ENCODE measurements at regions not wholly inside any gene's neighbourhood (a gene's known extent, or its start where the extent isn't known, plus 50 kb on each side); places are given as distances from the start of the nearest gene placed in this dataset.

- no peak overlapping the region for H3K4me3 Mint-ChIP-seq
- no peaks in the 10 kb centered on the region for H3K27me3 Mint-ChIP-seq
- H3K9me3 Mint-ChIP-seq = peaks cover 4% of the 10 kb centered on the region
- DNase-seq (no peak), ATAC-seq (no peak)
- no peak overlapping the region for H3K27ac Mint-ChIP-seq
- H3K4me1 Mint-ChIP-seq = no peaks in the 10 kb centered on the region
- H3K36me3 Mint-ChIP-seq (ENCODE audit: low read depth) = no peaks in the 10 kb centered on the region
These were observed 192.5 kb upstream of the SORCS1 start for GRCh38 chr10:107357033-107357432.

- ATAC-seq (no peak), DNase-seq (no peak)
- Mint-ChIP-seq H3K27ac (no peak overlapping the region), H3K4me1 (no peaks in the 10 kb centered on the region), H3K4me3 (no peak overlapping the region), H3K9me3 (peaks cover 4% of the 10 kb centered on the region), H3K36me3 (ENCODE audit: low read depth) (no peaks in the 10 kb centered on the region), H3K27me3 (no peaks in the 10 kb centered on the region)
These were observed 191.9 kb upstream of the SORCS1 start for GRCh38 chr10:107356396-107356795.

- ATAC-seq = no peak
These were observed 178.2 kb upstream of the SORCS1 start for GRCh38 chr10:107342711-107343110.

GRCh38 chr10:107341281-107341680 is 176.8 kb upstream of the SORCS1 start:
- Mint-ChIP-seq H3K27ac (no peak overlapping the region), H3K4me3 (no peak overlapping the region)
- DNase-seq = no peak

More at GRCh38 chr10:107342711-107343110, 178.2 kb upstream of the SORCS1 start:
- H3K36me3 Mint-ChIP-seq (ENCODE audit: low read depth) = no peaks in the 10 kb centered on the region
- no peak overlapping the region for H3K27ac Mint-ChIP-seq
- peaks cover 5% of the 10 kb centered on the region for H3K9me3 Mint-ChIP-seq
- H3K27me3 Mint-ChIP-seq = no peaks in the 10 kb centered on the region
- no peaks in the 10 kb centered on the region for H3K4me1 Mint-ChIP-seq
- no peak for DNase-seq
- no peak overlapping the region for H3K4me3 Mint-ChIP-seq

GRCh38 chr10:107340326-107340725 is 175.8 kb upstream of the SORCS1 start:
- no peak for DNase-seq

More at GRCh38 chr10:107341281-107341680, 176.8 kb upstream of the SORCS1 start:
- no peaks in the 10 kb centered on the region for H3K36me3 Mint-ChIP-seq (ENCODE audit: low read depth)
- H3K9me3 Mint-ChIP-seq = peaks cover 5% of the 10 kb centered on the region
- no peaks in the 10 kb centered on the region for H3K4me1 Mint-ChIP-seq
- no peaks in the 10 kb centered on the region for H3K27me3 Mint-ChIP-seq
- ATAC-seq = no peak

GRCh38 chr10:107336061-107336460 is 171.6 kb upstream of the SORCS1 start:
- Mint-ChIP-seq H3K27ac (no peak overlapping the region), H3K36me3 (ENCODE audit: low read depth) (no peaks in the 10 kb centered on the region), H3K4me1 (no peaks in the 10 kb centered on the region), H3K27me3 (no peaks in the 10 kb centered on the region), H3K4me3 (no peak overlapping the region), H3K9me3 (peaks cover 12% of the 10 kb centered on the region)
- ATAC-seq (no peak), DNase-seq (no peak)

More at GRCh38 chr10:107340326-107340725, 175.8 kb upstream of the SORCS1 start:
- Mint-ChIP-seq H3K4me3 (no peak overlapping the region), H3K27ac (no peak overlapping the region), H3K9me3 (peaks cover 9% of the 10 kb centered on the region), H3K4me1 (no peaks in the 10 kb centered on the region), H3K36me3 (ENCODE audit: low read depth) (no peaks in the 10 kb centered on the region), H3K27me3 (no peaks in the 10 kb centered on the region)
- no peak for ATAC-seq

- Mint-ChIP-seq H3K27ac (no peak overlapping the region), H3K4me1 (no peaks in the 10 kb centered on the region), H3K9me3 (peaks cover 3% of the 10 kb centered on the region), H3K36me3 (ENCODE audit: low read depth) (no peaks in the 10 kb centered on the region), H3K27me3 (no peaks in the 10 kb centered on the region), H3K4me3 (no peak overlapping the region)
- DNase-seq (no peak), ATAC-seq (no peak)
These were observed 153.1 kb upstream of the SORCS1 start for GRCh38 chr10:107317592-107317991.

- ATAC-seq = no peak
- Mint-ChIP-seq H3K9me3 (peaks cover 17% of the 10 kb centered on the region), H3K4me1 (no peaks in the 10 kb centered on the region), H3K4me3 (no peak overlapping the region), H3K27ac (no peak overlapping the region), H3K36me3 (ENCODE audit: low read depth) (no peaks in the 10 kb centered on the region), H3K27me3 (no peaks in the 10 kb centered on the region)
- no peak for DNase-seq
These were observed 138.7 kb upstream of the SORCS1 start for GRCh38 chr10:107303203-107303602.

- ATAC-seq = no peak
- H3K27me3 Mint-ChIP-seq = no peaks in the 10 kb centered on the region
- DNase-seq = no peak
- H3K27ac Mint-ChIP-seq = no peak overlapping the region
- H3K4me1 Mint-ChIP-seq = no peaks in the 10 kb centered on the region
- peaks cover 27% of the 10 kb centered on the region for H3K9me3 Mint-ChIP-seq
- H3K36me3 Mint-ChIP-seq (ENCODE audit: low read depth) = no peaks in the 10 kb centered on the region
- no peak overlapping the region for H3K4me3 Mint-ChIP-seq
These were observed 135.1 kb upstream of the SORCS1 start for GRCh38 chr10:107299606-107300005.

GRCh38 chr10:107284187-107284586 is 119.7 kb upstream of the SORCS1 start:
- Mint-ChIP-seq H3K27ac (no peak overlapping the region), H3K4me3 (no peak overlapping the region), H3K9me3 (peaks cover 34% of the 10 kb centered on the region), H3K27me3 (no peaks in the 10 kb centered on the region), H3K36me3 (ENCODE audit: low read depth) (no peaks in the 10 kb centered on the region), H3K4me1 (no peaks in the 10 kb centered on the region)
- no peak for DNase-seq
- ATAC-seq = no peak

GRCh38 chr10:107280293-107280692 is 115.8 kb upstream of the SORCS1 start:
- Mint-ChIP-seq H3K36me3 (ENCODE audit: low read depth) (no peaks in the 10 kb centered on the region), H3K4me1 (no peaks in the 10 kb centered on the region), H3K9me3 (peaks cover 32% of the 10 kb centered on the region), H3K27ac (no peak overlapping the region), H3K4me3 (no peak overlapping the region), H3K27me3 (no peaks in the 10 kb centered on the region)
- DNase-seq (no peak), ATAC-seq (no peak)

- no peak overlapping the region for H3K27ac Mint-ChIP-seq
- H3K4me3 Mint-ChIP-seq = no peak overlapping the region
These were observed 113.1 kb upstream of the SORCS1 start for GRCh38 chr10:107277591-107277990.

GRCh38 chr10:107275806-107276205 is 111.3 kb upstream of the SORCS1 start:
- DNase-seq (no peak), ATAC-seq (no peak)
- Mint-ChIP-seq H3K36me3 (ENCODE audit: low read depth) (no peaks in the 10 kb centered on the region), H3K9me3 (peaks cover 6% of the 10 kb centered on the region), H3K4me1 (no peaks in the 10 kb centered on the region), H3K27me3 (no peaks in the 10 kb centered on the region), H3K4me3 (no peak overlapping the region), H3K27ac (no peak overlapping the region)

More at GRCh38 chr10:107277591-107277990, 113.1 kb upstream of the SORCS1 start:
- Mint-ChIP-seq H3K36me3 (ENCODE audit: low read depth) (no peaks in the 10 kb centered on the region), H3K4me1 (no peaks in the 10 kb centered on the region), H3K9me3 (peaks cover 17% of the 10 kb centered on the region), H3K27me3 (no peaks in the 10 kb centered on the region)
- no peak for ATAC-seq
- no peak for DNase-seq

GRCh38 chr10:107269626-107270025 is 105.1 kb upstream of the SORCS1 start:
- ATAC-seq = no peak
- peaks cover 7% of the 10 kb centered on the region for H3K9me3 Mint-ChIP-seq

GRCh38 chr10:107264742-107265141 is 100.2 kb upstream of the SORCS1 start:
- Mint-ChIP-seq H3K27me3 (no peaks in the 10 kb centered on the region), H3K4me3 (no peak overlapping the region), H3K9me3 (peaks cover 18% of the 10 kb centered on the region), H3K27ac (no peak overlapping the region), H3K4me1 (no peaks in the 10 kb centered on the region), H3K36me3 (ENCODE audit: low read depth) (no peaks in the 10 kb centered on the region)
- no peak for ATAC-seq
- DNase-seq = no peak

More at GRCh38 chr10:107269626-107270025, 105.1 kb upstream of the SORCS1 start:
- Mint-ChIP-seq H3K4me3 (no peak overlapping the region), H3K36me3 (ENCODE audit: low read depth) (no peaks in the 10 kb centered on the region), H3K27ac (no peak overlapping the region), H3K27me3 (no peaks in the 10 kb centered on the region), H3K4me1 (no peaks in the 10 kb centered on the region)
- DNase-seq = no peak

- Mint-ChIP-seq H3K36me3 (ENCODE audit: low read depth) (no peaks in the 10 kb centered on the region), H3K27ac (no peak overlapping the region), H3K4me3 (no peak overlapping the region), H3K9me3 (no peaks in the 10 kb centered on the region), H3K4me1 (no peaks in the 10 kb centered on the region), H3K27me3 (no peaks in the 10 kb centered on the region)
- DNase-seq (no peak), ATAC-seq (no peak)
These were observed 79.6 kb upstream of the SORCS1 start for GRCh38 chr10:107244122-107244521.

Measured in activated naive CD8-positive, alpha-beta T cell treated with anti-CD3 and anti-CD28 coated beads, Interleukin-2, amount 50 U/mL, for 24 hours (primary cell).